Stimulated activated CD4-positive, alpha-beta T cell treated with anti-CD3 and anti-CD28 coated beads, Interleukin-15, amount 100 ng/mL, for 24 hours (primary cell): ENCODE measurements at regions not wholly inside any gene's neighbourhood (a gene's known extent, or its start where the extent isn't known, plus 50 kb on each side); places are given as distances from the start of the nearest gene placed in this dataset.
"Not testable (repeated sequence)": the region's sequence is repeated elsewhere in the genome, so short reads cannot be mapped to it uniquely, and the experiment has no call there.

Source experiments
- DNase-seq: peaks from one replicate; pipeline ENCODE4 v3.0.0-alpha.2; 2020

- no peak for DNase-seq
Measured at GRCh38 chr15:39499042-39499441, 81.8 kb upstream of the THBS1 start.

DNA sequence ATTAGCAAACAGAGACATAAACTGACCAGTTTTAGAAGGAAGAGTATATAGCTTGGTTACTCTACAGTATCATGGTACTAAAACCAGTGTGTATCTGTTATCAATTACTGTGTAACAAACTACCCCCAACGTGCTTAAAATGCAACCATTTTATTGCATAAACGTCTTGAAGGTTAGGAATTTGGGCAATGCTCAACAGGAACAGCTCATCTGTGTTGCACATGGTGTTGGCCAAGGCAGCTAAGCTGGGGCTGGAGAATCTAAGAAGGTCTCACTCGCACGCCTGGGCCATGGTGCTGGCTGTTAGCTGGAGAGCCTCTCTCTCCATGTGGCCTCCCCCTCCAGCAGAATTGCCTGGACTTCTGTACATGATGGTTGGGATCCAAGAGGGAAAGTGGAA lies 81.2 kb upstream of the THBS1 start:
- no peak for DNase-seq

DNA sequence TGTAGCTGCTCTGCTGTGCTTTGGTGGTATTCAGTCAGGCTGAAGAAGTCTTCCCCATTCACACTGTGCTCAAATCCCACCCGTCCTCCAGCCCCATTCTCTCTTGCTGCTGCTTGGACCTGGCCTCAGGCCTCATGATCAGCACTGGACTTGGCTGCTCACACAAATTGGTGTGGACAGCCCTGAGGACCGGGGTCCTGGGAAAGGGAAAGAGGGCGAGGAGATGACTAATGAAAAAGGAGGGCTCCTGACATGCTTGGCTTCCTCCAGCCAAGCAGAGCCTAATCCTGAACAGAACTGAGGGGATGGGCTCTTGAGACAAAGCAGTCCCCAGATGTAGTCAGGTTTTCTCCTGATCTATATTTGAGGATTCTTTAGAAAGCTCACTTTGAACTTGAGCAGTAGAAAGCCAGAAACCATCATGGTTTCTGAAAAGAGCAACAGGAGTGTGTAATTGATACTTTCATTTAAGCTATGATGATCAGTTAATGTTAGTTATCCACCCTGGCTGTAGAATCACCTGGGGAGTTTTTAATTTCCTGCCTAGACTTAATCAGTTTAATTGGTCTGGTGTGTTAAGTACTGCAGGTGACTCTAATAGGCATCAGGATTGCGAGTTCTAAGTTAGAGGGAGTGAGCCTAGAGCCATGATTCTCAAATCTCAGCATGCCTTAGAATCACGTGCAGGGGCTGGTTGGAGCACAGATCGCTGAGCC lies 79.4 kb upstream of the THBS1 start:
- DNase-seq: no peak

DNA sequence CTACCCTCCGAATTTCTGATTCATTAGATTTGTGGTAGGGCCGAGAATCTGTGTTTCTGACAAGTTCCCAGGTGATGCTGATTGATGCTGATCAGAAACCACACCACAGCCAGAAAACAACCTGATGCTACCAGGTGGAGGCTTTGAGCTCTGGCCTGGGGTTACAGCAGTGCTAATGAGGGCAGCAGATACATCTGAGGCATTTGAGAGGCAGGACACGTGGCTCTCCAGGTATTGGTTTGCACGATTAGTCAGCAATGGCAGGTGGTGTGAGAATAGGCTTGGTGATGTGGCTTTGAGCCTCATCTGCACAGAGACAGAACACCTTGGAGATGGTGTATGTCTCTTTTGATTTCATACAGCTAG lies 78.8 kb upstream of the THBS1 start:
- no peak for DNase-seq

- DNase-seq: no peak
Measured at GRCh38 chr15:39502611-39503195, 78.2 kb upstream of the THBS1 start.

DNA sequence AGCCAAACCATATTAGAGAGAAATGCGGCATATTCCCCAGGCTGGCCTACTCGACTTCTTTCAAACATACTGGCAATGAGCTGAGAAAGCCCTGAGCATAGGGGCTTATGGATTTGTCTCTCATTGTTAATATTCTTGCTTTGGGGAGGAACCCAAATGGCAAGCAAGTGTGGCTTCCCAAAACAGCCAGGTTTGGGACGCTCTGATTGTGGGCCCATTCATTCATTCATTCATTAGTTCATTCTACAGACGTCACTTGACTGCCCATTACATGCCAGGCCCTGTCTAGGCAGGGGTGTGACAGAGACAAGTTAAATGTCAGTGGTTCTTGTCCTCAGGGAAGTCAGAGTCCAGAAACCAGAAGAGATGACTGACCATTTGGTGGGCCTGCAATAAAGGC lies 77.4 kb upstream of the THBS1 start:
- no peak for DNase-seq

DNA sequence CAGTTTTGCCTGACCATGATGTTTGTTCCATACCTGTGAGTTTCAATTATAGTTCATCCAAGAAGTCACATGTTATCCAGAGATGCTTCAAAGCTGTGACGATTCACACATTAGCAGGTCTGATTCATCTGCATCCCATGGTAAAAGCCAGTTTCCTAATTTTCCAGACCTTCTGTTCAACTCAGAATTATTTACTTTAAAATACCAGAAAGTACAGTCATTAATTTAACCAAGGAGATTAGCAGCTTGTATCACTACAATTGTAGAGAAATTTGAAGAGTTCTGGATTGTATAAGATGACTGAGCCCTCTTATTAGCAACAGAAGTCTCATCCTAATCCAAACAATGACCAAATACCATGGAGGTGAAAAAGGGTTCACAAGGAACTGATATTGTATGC lies 76.1 kb upstream of the THBS1 start:
- DNase-seq: no peak

GRCh38 chr15:39506146-39506545 lies 74.7 kb upstream of the THBS1 start:
- DNase-seq: no peak

DNA sequence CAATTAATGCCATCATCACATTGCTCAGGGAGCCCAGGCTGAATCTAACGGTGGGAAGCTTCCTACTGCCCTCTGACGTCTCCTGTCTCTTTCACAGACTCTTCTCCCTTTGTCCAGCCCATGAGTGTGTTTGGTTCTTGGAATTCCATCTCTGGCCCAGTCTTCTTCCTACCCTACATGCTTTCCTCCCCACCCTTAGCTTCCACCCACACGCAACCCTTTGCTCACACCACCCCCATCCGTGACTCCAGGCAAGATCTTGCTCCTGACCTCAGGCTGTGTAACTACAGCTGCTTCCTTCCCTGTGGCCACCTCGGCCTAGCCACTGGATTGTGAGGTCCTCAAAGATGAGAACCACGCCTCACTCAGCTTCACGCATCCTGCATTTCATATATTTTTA lies 72.3 kb upstream of the THBS1 start:
- no peak for DNase-seq

DNA sequence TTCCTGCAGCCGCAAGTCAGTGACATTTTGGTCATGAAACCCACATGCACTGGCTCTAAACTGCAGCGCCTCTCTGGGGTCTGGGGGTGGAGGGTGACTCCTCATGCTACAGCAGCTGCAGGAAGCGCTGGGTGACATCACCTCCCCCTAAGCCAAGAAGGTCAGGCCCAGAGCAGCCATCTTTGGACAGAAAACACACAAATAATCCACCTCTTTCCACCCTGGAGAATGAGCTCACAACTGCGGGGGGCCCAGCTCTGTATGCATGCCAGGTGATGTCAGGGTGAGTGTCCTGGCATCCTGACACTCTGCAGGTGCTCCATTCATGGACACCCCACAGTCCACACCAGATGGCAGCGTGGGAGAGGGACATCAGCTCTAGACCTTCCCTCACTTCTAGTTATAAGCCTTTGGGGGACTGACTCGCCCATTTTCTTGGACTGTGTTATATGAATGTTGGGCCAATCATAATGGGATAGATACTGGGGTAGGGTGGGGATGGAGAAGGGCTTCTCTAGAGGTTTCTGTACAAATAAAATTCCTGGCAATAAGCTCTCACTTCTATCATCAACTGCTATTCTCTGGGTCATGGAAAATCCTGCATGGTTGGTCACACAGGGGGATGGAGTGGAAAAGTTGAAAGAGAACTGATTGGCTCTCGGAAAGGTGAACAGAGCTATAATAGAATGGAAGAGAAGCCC lies 70.7 kb upstream of the THBS1 start:
- no peak for DNase-seq

DNA sequence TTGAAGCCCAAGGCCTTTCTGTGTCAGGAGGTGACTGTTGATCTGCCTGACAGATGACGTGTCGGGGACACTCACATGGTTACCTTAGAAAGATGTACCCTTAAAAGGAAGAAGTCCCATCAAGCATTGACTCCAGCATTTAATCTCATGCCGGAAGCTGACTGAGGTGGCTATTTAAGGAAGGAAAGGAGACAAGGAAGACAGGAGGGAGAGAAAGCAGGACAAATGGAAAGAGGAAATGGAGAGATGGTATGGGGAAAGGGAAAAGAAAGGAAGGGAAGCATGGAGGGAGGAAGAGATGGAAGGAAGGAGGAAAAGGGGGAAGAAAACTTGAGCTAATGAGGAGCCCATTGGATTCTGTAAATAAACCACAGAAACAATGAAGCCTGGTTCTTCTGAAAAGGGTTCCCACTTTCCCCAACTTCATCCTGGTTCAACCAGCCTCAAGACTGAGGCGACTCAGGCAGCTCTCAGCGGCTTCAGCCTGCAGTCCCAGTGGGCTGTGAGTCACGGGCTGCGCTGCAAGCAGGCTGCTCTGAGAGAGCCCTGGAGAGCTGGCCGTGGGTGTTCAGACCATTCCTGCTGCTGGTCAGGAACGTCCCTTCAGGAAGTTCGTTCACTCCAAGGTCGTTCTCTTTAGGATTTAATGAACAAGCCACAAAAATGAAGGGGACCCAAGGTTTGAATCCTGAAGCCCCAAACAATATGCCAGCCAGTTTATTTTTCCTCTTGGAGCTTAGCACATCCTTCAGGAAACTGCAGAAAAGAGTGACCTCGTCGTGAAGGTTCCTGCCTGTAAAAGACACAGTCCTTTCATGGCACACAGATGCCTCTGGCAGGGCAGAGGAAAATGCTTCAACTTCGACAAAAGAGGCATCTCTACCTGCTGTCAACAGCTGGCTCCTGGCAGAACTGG lies 69.6 kb upstream of the THBS1 start:
- DNase-seq: no peak

DNA sequence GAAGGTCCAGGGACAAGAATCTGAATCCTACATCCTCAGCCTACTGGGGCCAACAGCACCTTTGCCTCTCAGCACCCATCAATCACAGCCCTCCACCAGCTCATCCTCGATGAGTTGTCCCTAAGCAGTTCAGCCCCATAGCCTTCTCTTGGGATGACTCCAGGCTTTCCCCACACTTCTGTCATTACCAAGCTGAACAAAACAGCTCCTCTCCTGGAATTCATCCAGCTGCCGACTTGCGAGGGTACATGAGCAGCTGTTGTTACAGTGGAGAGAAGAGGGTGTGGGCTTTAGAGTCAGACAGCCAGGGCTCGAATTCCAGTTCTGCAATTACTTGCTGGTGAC lies 69.0 kb upstream of the THBS1 start:
- no peak for DNase-seq

- no peak for DNase-seq
Measured at GRCh38 chr15:39512643-39513042, 68.2 kb upstream of the THBS1 start.

- DNase-seq: no peak
Measured at GRCh38 chr15:39513936-39514335, 66.9 kb upstream of the THBS1 start.

DNA sequence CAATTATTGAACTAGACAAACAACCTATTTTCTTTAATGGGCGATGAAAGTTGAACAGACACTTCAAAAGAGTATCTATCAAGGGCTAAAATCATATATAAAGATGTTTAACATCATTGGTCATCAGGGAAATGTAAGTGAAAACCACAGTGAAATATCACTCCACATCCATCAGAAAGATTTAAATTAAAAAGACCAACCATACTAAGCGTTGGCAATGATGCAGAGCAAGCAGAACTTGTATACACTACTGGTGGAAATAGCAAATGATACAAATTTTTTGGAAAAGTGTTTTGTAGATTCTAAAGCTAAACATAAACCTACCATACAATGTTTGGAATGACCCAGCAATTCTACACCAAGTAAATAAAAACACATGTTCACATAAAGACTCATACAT lies 65.9 kb upstream of the THBS1 start:
- no peak for DNase-seq

DNA sequence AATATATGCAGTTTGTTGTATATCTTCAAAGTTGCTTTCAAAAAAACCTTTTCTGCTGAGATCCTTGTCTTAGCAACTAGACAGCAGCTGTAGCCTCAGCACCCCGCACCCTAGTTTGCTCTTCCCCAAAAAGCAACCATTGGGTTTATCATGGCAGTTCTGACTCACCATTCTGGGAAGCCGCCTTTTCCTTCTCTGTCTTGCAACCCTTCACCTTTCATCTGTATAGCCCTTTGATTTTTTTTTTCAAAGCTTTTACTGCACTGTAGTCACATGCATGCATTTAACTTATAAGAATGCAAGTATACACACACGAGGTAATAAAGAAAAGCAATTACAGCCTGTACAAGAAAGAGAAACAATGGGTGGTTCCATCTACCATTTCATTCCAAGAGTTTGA lies 65.1 kb upstream of the THBS1 start:
- no peak for DNase-seq

GRCh38 chr15:39517122-39517855 lies 63.6 kb upstream of the THBS1 start:
- DNase-seq: no peak

- DNase-seq: not testable (repeated sequence)
Measured at GRCh38 chr15:39523968-39524367, 56.9 kb upstream of the THBS1 start.

DNA sequence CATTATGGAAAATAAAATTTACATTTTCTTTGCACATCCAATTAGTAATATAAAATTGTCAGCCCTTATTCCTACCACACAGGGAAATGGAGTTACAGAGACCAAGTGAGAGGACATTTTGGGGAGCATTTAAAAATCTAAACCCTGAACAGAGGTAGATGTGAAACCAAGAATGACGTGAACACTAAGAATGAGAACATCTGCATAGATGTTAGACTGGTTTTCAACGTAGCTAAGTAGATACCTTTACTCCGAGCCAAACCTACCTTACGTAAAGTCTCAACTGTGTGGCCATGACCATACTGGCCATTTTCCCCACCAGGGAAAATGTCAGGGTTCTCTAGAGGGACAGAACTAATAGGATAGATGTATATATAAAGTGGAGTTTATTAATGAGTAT lies 51.4 kb upstream of the THBS1 start:
- no peak for DNase-seq

- no peak for DNase-seq
Measured at GRCh38 chr15:39530480-39531342, 50.2 kb upstream of the THBS1 start.
